K562 (cell line): ENCODE measurements at regions not wholly inside any gene's neighbourhood (a gene's known extent, or its start where the extent isn't known, plus 50 kb on each side); places are given as distances from the start of the nearest gene placed in this dataset.

ENCODE experiments used
- ATAC-seq: fragments of 200-7000 bp; cut with Tn5 transposase; 3 replicates; pipeline ENCODE4 v1.9.1; 2020; ENCODE audit warnings: moderate library complexity
- BruUV-seq: library from RNA; stranded (reverse); fragments of 400-500 nt; replicated peaks from 2 replicates; lab custom pipeline; 2021; lab: Mats Ljungman, UMichigan
- CTCF ChIA-PET: fragments of 300-600 bp; formaldehyde crosslinking; extraction: SDS; loops from one replicate; lab custom pipeline; 2021; ENCODE audit warnings: low intra/inter-chr PET ratio; lab: Yijun Ruan, JAX
- POLR2A ChIA-PET: fragments of 300-600, 350-650 bp; sonication (Branson Sonifier 250); formaldehyde crosslinking; extraction: SDS; loops from one replicate; lab custom pipeline; 2021; ENCODE audit warnings: antibody characterized with exemption, inconsistent platforms; lab: Yijun Ruan, JAX
- DNase-seq, 4 experiments: peaks; one replicate each; pipeline versions ENCODE4 v3.0.0 to v3.0.0-alpha.2; 2011 to 2018; ENCODE audit warnings: low spot score in 3 of 4, mixed read lengths in 3 of 4; ENCODE audit errors: extremely low read depth in 1 of 4
- FAIRE-seq: peaks from 2 replicates; lab custom pipeline; 2011; peaks lifted over from hg19 to GRCh38; lab: Jason Lieb, UNC
- H2AFZ ChIP-seq: 2 replicates; pipeline ENCODE4 v1.6.0; 2011; ENCODE audit warnings: low read depth, low read length, control low read depth, inconsistent platforms
- H3K27ac ChIP-seq: fragments of 200-600 bp; 3 replicates; pipeline ENCODE4 v1.8.0; 2011; ENCODE audit warnings: low read depth, mild to moderate bottlenecking, control low read depth, inconsistent platforms, low read length, moderate library complexity, mixed read lengths; ENCODE audit errors: extremely low read depth
- H3K27me3 ChIP-seq, 2 experiments: fragments of 300-600 bp in 1 of 2; 2 replicates in 1 of 2; 3 replicates in 1 of 2; pipeline versions ENCODE4 v1.6.0 to v1.8.0; 2011; ENCODE audit warnings: inconsistent platforms in 2 of 2, low read length in 2 of 2, mild to moderate bottlenecking in 1 of 2, mixed read lengths in 1 of 2, moderate library complexity in 1 of 2; ENCODE audit not compliant: control insufficient read depth in 2 of 2, insufficient read depth in 2 of 2
- H3K36me3 ChIP-seq: fragments of 300-600 bp; 3 replicates; pipeline ENCODE4 v1.8.0; 2011; ENCODE audit warnings: mild to moderate bottlenecking, low read length, inconsistent platforms; ENCODE audit not compliant: control insufficient read depth, insufficient read depth
- H3K4me1 ChIP-seq, 2 experiments: fragments of 200-600 bp in 1 of 2; replicated peaks in 1 of 2; 2 replicates in 1 of 2; 3 replicates in 1 of 2; pipeline versions ENCODE4 v1.5.1 to v1.8.0; 2011; ENCODE audit warnings: inconsistent platforms in 2 of 2, low read length in 2 of 2, mild to moderate bottlenecking in 1 of 2, mixed read lengths in 1 of 2, moderate library complexity in 1 of 2; ENCODE audit not compliant: control insufficient read depth in 2 of 2, insufficient read depth in 2 of 2
- H3K4me2 ChIP-seq: 2 replicates; pipeline ENCODE4 v1.6.1; 2011; ENCODE audit warnings: low read length, control low read depth, inconsistent platforms, mixed read lengths; ENCODE audit not compliant: insufficient read depth
- H3K4me3 ChIP-seq: fragments of 200-600 bp; sonication (generic), shearing (Covaris generic); 2 replicates; pipeline ENCODE4 v1.5.1; 2016; ENCODE audit warnings: control low read depth, inconsistent platforms
- H3K79me2 ChIP-seq: fragments of 200-600 bp; 3 replicates; pipeline ENCODE4 v1.8.0; 2011; ENCODE audit warnings: low read length, inconsistent platforms; ENCODE audit not compliant: control insufficient read depth, insufficient read depth
- H3K9ac ChIP-seq, 2 experiments: 2 replicates each; pipeline versions ENCODE4 v1.6.0 to v1.6.1; 2011; ENCODE audit warnings: low read depth in 2 of 2, low read length in 2 of 2, control low read depth in 1 of 2, inconsistent platforms in 1 of 2, mild to moderate bottlenecking in 1 of 2, mixed read lengths in 1 of 2; ENCODE audit not compliant: insufficient read depth in 1 of 2
- H3K9me1 ChIP-seq: one replicate; pipeline ENCODE4 v1.6.0; 2011; ENCODE audit warnings: inconsistent platforms, mild to moderate bottlenecking, low read length, moderate library complexity; ENCODE audit not compliant: control insufficient read depth, insufficient read depth
- H3K9me3 ChIP-seq: replicated peaks from 2 replicates; pipeline ENCODE4 v1.5.1; 2011; ENCODE audit warnings: low read depth, low read length, inconsistent platforms; ENCODE audit not compliant: control insufficient read depth, insufficient read depth
- H4K20me1 ChIP-seq: replicated peaks from 2 replicates; pipeline ENCODE4 v1.6.1; 2011; ENCODE audit warnings: low read length, inconsistent platforms, mixed read lengths; ENCODE audit not compliant: control insufficient read depth, insufficient read depth
- BACH1 ChIP-seq: fragments of 200-800 bp; sonication (Bioruptor generic); IDR thresholded peaks from 2 replicates; pipeline ENCODE4 v1.6.1; 2016; ENCODE audit warnings: missing genetic modification characterization, missing compliant biosample characterization
- CBFB ChIP-seq: sonication (generic); formaldehyde crosslinking; IDR thresholded peaks from 2 replicates; pipeline ENCODE4 v1.4.0; 2020; ENCODE audit warnings: mild to moderate bottlenecking, missing genetic modification reagents
- E2F3 ChIP-seq: fragments of 250-450 bp; sonication (Bioruptor Pico); IDR thresholded peaks from 2 replicates; pipeline ENCODE4 v1.4.0; 2020; ENCODE audit warnings: mild to moderate bottlenecking
- EP300 ChIP-seq: IDR thresholded peaks from 2 replicates; pipeline ENCODE4 v1.6.1; 2012; ENCODE audit warnings: low read length, improper control_type of control experiment
- FOSL1 ChIP-seq: fragments of 200-800 bp; sonication (Bioruptor generic); conservative IDR thresholded peaks from 2 replicates; pipeline ENCODE4 v1.6.1; 2016; ENCODE audit warnings: missing genetic modification characterization, missing compliant biosample characterization
- HIVEP1 ChIP-seq: fragments of 250-450 bp; sonication (Bioruptor Pico); IDR thresholded peaks from 2 replicates; pipeline ENCODE4 v1.4.0; 2020; ENCODE audit warnings: mild to moderate bottlenecking
- IFI16 ChIP-seq: fragments of 250-450 bp; sonication (Bioruptor Pico); IDR thresholded peaks from 2 replicates; pipeline ENCODE4 v2.1.2; 2022; ENCODE audit warnings: mild to moderate bottlenecking, inconsistent platforms
- PCBP1 ChIP-seq: fragments of 200-400 bp; formaldehyde crosslinking; IDR thresholded peaks from 2 replicates; pipeline ENCODE4 v1.6.1; 2018; ENCODE audit warnings: mild to moderate bottlenecking, low read depth, low read length; ENCODE audit not compliant: poor library complexity, severe bottlenecking
- POLR2AphosphoS5 ChIP-seq: IDR thresholded peaks from 2 replicates; pipeline ENCODE4 v1.6.1; 2011; ENCODE audit warnings: mild to moderate bottlenecking, low read depth, low read length, moderate library complexity; ENCODE audit not compliant: control insufficient read depth, insufficient read depth
- RBBP5 ChIP-seq: fragments of 200-600 bp; sonication (generic); IDR thresholded peaks from 2 replicates; pipeline ENCODE4 v1.6.1; 2012; ENCODE audit warnings: borderline replicate concordance, mild to moderate bottlenecking, low read length, control low read depth, inconsistent platforms; ENCODE audit not compliant: insufficient read depth, poor library complexity, severe bottlenecking
- RBM25 ChIP-seq: fragments of 200-400 bp; formaldehyde crosslinking; IDR thresholded peaks from 2 replicates; pipeline ENCODE4 v1.6.1; 2018; ENCODE audit warnings: low read length, low read depth, moderate library complexity; ENCODE audit not compliant: severe bottlenecking
- SMARCA5 ChIP-seq: fragments of 450-650 bp; IDR thresholded peaks from 2 replicates; pipeline ENCODE4 v1.6.1; 2016
- SMARCC2 ChIP-seq: fragments of 450-650 bp; IDR thresholded peaks from 2 replicates; pipeline ENCODE4 v1.6.1; 2017; ENCODE audit warnings: antibody characterized with exemption, moderate library complexity, mild to moderate bottlenecking, low read depth
- SUPT5H ChIP-seq: fragments of 450-650 bp; IDR thresholded peaks from 2 replicates; pipeline ENCODE4 v1.6.1; 2016
- TEAD4 ChIP-seq, 2 experiments: sonication (generic) in 1 of 2; formaldehyde crosslinking in 1 of 2; IDR thresholded peaks; 2 replicates each; pipeline versions ENCODE4 v1.6.1 to v1.8.0; 2012 to 2022; ENCODE audit warnings: borderline replicate concordance in 1 of 2, inconsistent platforms in 1 of 2, low read length in 1 of 2, mild to moderate bottlenecking in 1 of 2, missing genetic modification reagents in 1 of 2
- XRCC4 ChIP-seq: IDR thresholded peaks from one replicate; pipeline ENCODE4 v1.6.1; 2011; ENCODE audit not compliant: insufficient read depth, insufficient read length; ENCODE audit errors: extremely low read depth
- ZNF75A ChIP-seq: fragments of 450-650 bp; formaldehyde crosslinking; IDR thresholded peaks from 2 replicates; pipeline ENCODE4 v1.4.0; 2020; ENCODE audit warnings: mild to moderate bottlenecking
- WGBS: fragments of 100-300 bp; shearing (Covaris generic); methylation state at CpG from one replicate; pipeline ENCODE4 v1.1.6; 2016; ENCODE audit warnings: low coverage, mixed read lengths; ENCODE audit not compliant: insufficient coverage; ENCODE audit errors: missing lambda C conversion rate; 5-methylcytosine and 5-hydroxymethylcytosine counted together
- in situ Hi-C: fragments of 300-500 bp; cut with MboI; formaldehyde crosslinking; loops from 4 replicates; pipeline ENCODE4 v1.15.0; 2018; ENCODE audit warnings: inconsistent platforms, mixed read lengths
- intact Hi-C: fragments of 100-400 bp; cut with micrococcal nuclease; formaldehyde crosslinking; loops from 2 replicates; pipeline ENCODE4 v1.14.2; 2022
- TF ChIP-seq, protein P1 (sequence below), 2 experiments: fragments of 450-650 bp; IDR thresholded peaks; 2 replicates each; pipeline ENCODE4 v1.6.1; 2016
- TF ChIP-seq, protein P2 (sequence below): sonication (generic); IDR thresholded peaks from 2 replicates; pipeline ENCODE4 v1.6.1; 2016

GRCh38 chr1:213684454-213684853 lies 303.3 kb upstream of the PROX1 start (continued):
- TF ChIP-seq FOSL1 (tag) (no peak), E2F3 (no peak), RBM25 (no peak), POLR2AphosphoS5 (no peak), TEAD4 (IDR thresholded peaks at IDR 0.05; ENCODE audit: low read length) (no peak), TEAD4 (CRISPR knock-in tag; IDR thresholded peaks at IDR 0.05; ENCODE audit: borderline replicate concordance) (no peak)
- TF ChIP-seq, protein P1, sequence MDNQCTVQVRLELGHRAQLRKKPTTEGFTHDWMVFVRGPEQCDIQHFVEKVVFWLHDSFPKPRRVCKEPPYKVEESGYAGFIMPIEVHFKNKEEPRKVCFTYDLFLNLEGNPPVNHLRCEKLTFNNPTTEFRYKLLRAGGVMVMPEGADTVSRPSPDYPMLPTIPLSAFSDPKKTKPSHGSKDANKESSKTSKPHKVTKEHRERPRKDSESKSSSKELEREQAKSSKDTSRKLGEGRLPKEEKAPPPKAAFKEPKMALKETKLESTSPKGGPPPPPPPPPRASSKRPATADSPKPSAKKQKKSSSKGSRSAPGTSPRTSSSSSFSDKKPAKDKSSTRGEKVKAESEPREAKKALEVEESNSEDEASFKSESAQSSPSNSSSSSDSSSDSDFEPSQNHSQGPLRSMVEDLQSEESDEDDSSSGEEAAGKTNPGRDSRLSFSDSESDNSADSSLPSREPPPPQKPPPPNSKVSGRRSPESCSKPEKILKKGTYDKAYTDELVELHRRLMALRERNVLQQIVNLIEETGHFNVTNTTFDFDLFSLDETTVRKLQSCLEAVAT (IDR thresholded peaks at IDR 0.05): no peak

- no TSS peak for BruUV-seq
- no peaks in the 10 kb centered on the region; a peak in 1 of 5 replicates for H3K4me1 ChIP-seq
- H3K4me2 ChIP-seq: no peak overlapping the region
- CTCF ChIA-PET: no interaction called here
- no peaks in the 10 kb centered on the region for H3K9me1 ChIP-seq
- FAIRE-seq (no peak), ATAC-seq (no peak), DNase-seq (no peak)
- no peak overlapping the region for H3K9ac ChIP-seq
- no peaks in the 10 kb centered on the region for H3K79me2 ChIP-seq
- no peaks in the 10 kb centered on the region for H3K36me3 ChIP-seq
- H3K9me3 ChIP-seq: no peaks in the 10 kb centered on the region
- in situ Hi-C loops: no loop called here
- WGBS: 4% methylated on average over 2 of the region's 2 CpGs
- intact Hi-C loops: no loop called here
- peaks cover 0 to 1% of the 10 kb centered on the region in 2 experiments; a peak in 1 of 5 replicates for H3K27me3 ChIP-seq
- H3K4me3 ChIP-seq: no peak overlapping the region
- H3K27ac ChIP-seq: no peak overlapping the region
- H4K20me1 ChIP-seq: no peaks in the 10 kb centered on the region
- no peak overlapping the region for H2AFZ ChIP-seq
- POLR2A ChIA-PET: no interaction called here
- no peak for TF ChIP-seq BACH1 (tag)
- no peak for TF ChIP-seq RBBP5
- no peak for TF ChIP-seq XRCC4
- TF ChIP-seq SMARCA5: no peak
- TF ChIP-seq SMARCC2: no peak
- TF ChIP-seq HIVEP1 (CRISPR knock-in tag): no peak
- TF ChIP-seq, protein P2, sequence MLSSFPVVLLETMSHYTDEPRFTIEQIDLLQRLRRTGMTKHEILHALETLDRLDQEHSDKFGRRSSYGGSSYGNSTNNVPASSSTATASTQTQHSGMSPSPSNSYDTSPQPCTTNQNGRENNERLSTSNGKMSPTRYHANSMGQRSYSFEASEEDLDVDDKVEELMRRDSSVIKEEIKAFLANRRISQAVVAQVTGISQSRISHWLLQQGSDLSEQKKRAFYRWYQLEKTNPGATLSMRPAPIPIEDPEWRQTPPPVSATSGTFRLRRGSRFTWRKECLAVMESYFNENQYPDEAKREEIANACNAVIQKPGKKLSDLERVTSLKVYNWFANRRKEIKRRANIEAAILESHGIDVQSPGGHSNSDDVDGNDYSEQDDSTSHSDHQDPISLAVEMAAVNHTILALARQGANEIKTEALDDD: no peak
- TF ChIP-seq ZNF75A (CRISPR knock-in tag): no peak
- no peak for TF ChIP-seq EP300
- TF ChIP-seq IFI16 (CRISPR knock-in tag): no peak
- TF ChIP-seq SUPT5H: no peak
- TF ChIP-seq CBFB (CRISPR knock-in tag): no peak
- no peak for TF ChIP-seq PCBP1
These were observed 301.7 kb upstream of the PROX1 start for GRCh38 chr1:213685992-213686582.
